ENCODE measurements at regions not wholly inside any gene's neighbourhood (a gene's known extent, or its start where the extent isn't known, plus 50 kb on each side); places are given as distances from the start of the nearest gene placed in this dataset.

GRCh38 chr9:109922617-109923470, 142.8 kb downstream of the PALM2AKAP2 start:
- H3K9me3 ChIP-seq, result no peaks in the 10 kb centered on the region
- TF ChIP-seq, protein P1, sequence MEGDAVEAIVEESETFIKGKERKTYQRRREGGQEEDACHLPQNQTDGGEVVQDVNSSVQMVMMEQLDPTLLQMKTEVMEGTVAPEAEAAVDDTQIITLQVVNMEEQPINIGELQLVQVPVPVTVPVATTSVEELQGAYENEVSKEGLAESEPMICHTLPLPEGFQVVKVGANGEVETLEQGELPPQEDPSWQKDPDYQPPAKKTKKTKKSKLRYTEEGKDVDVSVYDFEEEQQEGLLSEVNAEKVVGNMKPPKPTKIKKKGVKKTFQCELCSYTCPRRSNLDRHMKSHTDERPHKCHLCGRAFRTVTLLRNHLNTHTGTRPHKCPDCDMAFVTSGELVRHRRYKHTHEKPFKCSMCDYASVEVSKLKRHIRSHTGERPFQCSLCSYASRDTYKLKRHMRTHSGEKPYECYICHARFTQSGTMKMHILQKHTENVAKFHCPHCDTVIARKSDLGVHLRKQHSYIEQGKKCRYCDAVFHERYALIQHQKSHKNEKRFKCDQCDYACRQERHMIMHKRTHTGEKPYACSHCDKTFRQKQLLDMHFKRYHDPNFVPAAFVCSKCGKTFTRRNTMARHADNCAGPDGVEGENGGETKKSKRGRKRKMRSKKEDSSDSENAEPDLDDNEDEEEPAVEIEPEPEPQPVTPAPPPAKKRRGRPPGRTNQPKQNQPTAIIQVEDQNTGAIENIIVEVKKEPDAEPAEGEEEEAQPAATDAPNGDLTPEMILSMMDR (IDR thresholded peaks at IDR 0.05), result no peak
- H3K36me3 ChIP-seq, result no peaks in the 10 kb centered on the region
- ATAC-seq, result peak; percentile 27
- no peaks in the 10 kb centered on the region for H3K27me3 ChIP-seq
- H3K4me3 ChIP-seq, result no peak overlapping the region
- intact Hi-C loops (cut with DNase I), result no loop called here
- peak overlapping the region in 1 of 2 donors; percentile 23 for H3K27ac ChIP-seq
- DNase-seq, result peak in 2 of 4 donors; percentile 85 to 86
- H3K4me1 ChIP-seq, result peaks cover 0 to 3% of the 10 kb centered on the region in 2 donors

DNA sequence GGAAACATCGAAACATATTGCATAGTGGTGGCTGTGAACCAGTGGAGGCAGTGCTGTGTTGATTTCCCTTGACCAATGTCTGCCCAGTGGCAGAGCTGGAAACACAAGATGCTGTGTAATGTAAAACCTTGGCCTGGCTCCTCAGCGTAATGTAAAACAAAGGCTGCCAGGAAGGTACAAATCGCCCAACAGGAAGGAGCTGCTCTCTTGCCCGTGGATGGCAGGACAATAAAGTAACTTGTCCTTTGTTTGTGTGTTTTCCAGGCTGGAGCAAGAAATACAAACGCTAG, 143.4 kb downstream of the PALM2AKAP2 start:
- H3K27ac ChIP-seq, result no peak overlapping the region

DNA sequence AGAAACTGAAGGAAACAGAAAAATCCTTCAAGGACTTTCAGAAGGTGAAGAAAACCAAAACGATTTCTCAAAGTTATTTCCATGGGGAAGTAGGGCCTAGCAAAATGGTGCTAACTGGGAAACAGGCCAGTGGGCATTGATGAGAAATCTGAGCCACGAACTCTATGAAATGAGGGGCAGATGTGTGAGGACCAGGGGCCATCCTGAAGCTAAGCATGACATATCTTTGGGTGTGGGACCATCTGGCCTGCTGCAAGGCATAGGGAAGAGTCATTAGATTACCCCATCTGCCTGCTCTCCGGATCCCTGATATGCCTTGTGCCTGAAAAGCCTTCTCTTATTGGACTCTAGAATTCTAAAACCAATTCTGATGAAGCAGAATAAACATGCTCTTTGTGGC, 143.8 kb downstream of the PALM2AKAP2 start:
- DNase-seq (no peak), ATAC-seq (no peak)
- no peak overlapping the region for H3K27ac ChIP-seq
- no peaks in the 10 kb centered on the region for H3K27me3 ChIP-seq
- intact Hi-C loops (cut with DNase I), result no loop called here
- TF ChIP-seq, protein P1 (IDR thresholded peaks at IDR 0.05), result no peak
- no peaks in the 10 kb centered on the region for H3K9me3 ChIP-seq
- H3K36me3 ChIP-seq, result no peaks in the 10 kb centered on the region
- no peaks in the 10 kb centered on the region for H3K4me1 ChIP-seq
- H3K4me3 ChIP-seq, result no peak overlapping the region

More for the DNA sequence above, 143.4 kb downstream of the PALM2AKAP2 start:
- H3K27me3 ChIP-seq, result no peaks in the 10 kb centered on the region
- intact Hi-C loops (cut with DNase I), result no loop called here
- H3K36me3 ChIP-seq, result no peaks in the 10 kb centered on the region
- H3K9me3 ChIP-seq, result no peaks in the 10 kb centered on the region
- no peak overlapping the region for H3K4me3 ChIP-seq
- no peak for ATAC-seq
- DNase-seq, result peak in 1 of 4 donors; percentile 29
- TF ChIP-seq, protein P1 (IDR thresholded peaks at IDR 0.05), result no peak
- H3K4me1 ChIP-seq, result no peaks in the 10 kb centered on the region

DNA sequence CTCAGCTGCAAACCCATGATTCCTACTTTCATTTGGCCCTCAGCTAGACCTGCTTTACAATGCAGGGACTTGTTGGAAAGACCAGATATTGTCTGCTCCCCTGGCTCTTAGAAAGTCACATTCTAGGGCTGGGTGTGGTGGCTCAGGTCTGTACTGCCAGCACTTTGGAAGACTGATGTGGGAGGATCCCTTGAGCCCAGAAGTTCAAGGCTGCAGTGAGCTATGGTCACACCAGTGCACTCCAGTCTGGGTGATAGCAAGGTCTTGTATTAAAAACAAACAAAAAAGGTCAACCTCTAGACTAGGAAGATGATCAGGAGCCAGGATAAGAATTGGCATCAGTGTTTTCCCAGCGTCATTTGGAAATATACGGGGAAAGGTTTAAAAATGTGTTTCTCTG, 145.8 kb downstream of the PALM2AKAP2 start:
- intact Hi-C loops (cut with DNase I), result no loop called here
- ATAC-seq (no peak), DNase-seq (no peak)
- Histone ChIP-seq H3K9me3 (no peaks in the 10 kb centered on the region), H3K27me3 (no peaks in the 10 kb centered on the region), H3K4me1 (no peaks in the 10 kb centered on the region), H3K4me3 (no peak overlapping the region), H3K27ac (no peak overlapping the region), H3K36me3 (no peaks in the 10 kb centered on the region)
- TF ChIP-seq, protein P1 (IDR thresholded peaks at IDR 0.05), result no peak

DNA sequence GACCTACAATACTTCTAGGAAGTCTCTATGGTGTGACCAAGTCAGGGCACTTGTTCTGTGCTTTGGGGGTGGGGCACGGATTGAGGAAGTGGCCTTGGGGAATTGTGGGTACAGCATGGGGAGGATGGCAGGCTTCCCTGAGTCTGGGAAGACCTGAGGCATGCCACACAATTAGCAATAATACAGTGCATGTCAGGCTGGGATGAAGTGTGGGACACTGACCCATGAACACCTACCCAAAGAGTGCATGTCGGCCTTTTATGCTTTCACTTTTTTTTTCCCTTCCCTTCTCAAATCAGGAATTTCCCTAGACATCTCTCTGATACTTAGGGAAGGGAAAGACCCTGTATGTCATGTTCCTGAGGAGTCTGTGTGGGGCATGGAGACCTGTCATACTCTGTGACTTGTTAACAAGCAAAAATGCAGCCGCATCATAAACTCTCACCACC, 146.4 kb downstream of the PALM2AKAP2 start:
- H3K9me3 ChIP-seq, result no peaks in the 10 kb centered on the region
- no peaks in the 10 kb centered on the region for H3K36me3 ChIP-seq
- intact Hi-C loops (cut with DNase I), result no loop called here
- no peaks in the 10 kb centered on the region for H3K27me3 ChIP-seq
- H3K27ac ChIP-seq, result no peak overlapping the region
- TF ChIP-seq, protein P1 (IDR thresholded peaks at IDR 0.05), result no peak
- DNase-seq (peak in 1 of 4 donors; percentile 49), ATAC-seq (peak; percentile 44)
- no peaks in the 10 kb centered on the region for H3K4me1 ChIP-seq
- H3K4me3 ChIP-seq, result no peak overlapping the region

Data from left lung (tissue), 4 donors.